Suprapubic skin (tissue), 3 donors: ENCODE measurements at regions not wholly inside any gene's neighbourhood (a gene's known extent, or its start where the extent isn't known, plus 50 kb on each side); places are given as distances from the start of the nearest gene placed in this dataset.
"Not testable (repeated sequence)": the region's sequence is repeated elsewhere in the genome, so short reads cannot be mapped to it uniquely, and the experiment has no call there.

Experiments used
- CTCF ChIP-seq, 2 donors: fragments of 200-600 bp in 1 of 2; fragments of 450-650 bp in 1 of 2; sonication (generic) in 1 of 2; IDR thresholded peaks; one replicate each; pipeline ENCODE4 v1.5.1; 2016 to 2019; ENCODE audit warnings: antibody characterized with exemption in 2 of 2, mild to moderate bottlenecking in 1 of 2, moderate library complexity in 1 of 2
- POLR2AphosphoS5 ChIP-seq, 3 donors: sonication (generic); formaldehyde crosslinking; IDR thresholded peaks; one replicate each; pipeline ENCODE4 v1.6.1; 2017; ENCODE audit warnings: antibody characterized with exemption in 3 of 3

- TF ChIP-seq POLR2AphosphoS5, CTCF (IDR thresholded peaks at IDR 0.05): not testable (repeated sequence)
Observed at GRCh38 chr16:17911578-17911977, 425.0 kb downstream of the NPIPA8 start.
